ENCODE measurements at regions not wholly inside any gene's neighbourhood (a gene's known extent, or its start where the extent isn't known, plus 50 kb on each side); places are given as distances from the start of the nearest gene placed in this dataset.

GRCh38 chr15:66907826-66908743 lies 157.3 kb upstream of the SMAD3 start:
- TF ChIP-seq CTCF (conservative IDR thresholded peaks at IDR 0.05) (no peak), ZFX (IDR thresholded peaks at IDR 0.05) (no peak)
